Activated CD4-positive, alpha-beta T cell treated with anti-CD3 and anti-CD28 coated beads for 36 hours (primary cell): ENCODE measurements at regions not wholly inside any gene's neighbourhood (a gene's known extent, or its start where the extent isn't known, plus 50 kb on each side); places are given as distances from the start of the nearest gene placed in this dataset.

Source experiments
- ATAC-seq: fragments of 200-7000 bp; cut with Tn5 transposase; one replicate; pipeline ENCODE4 v1.10.0; 2021; ENCODE audit warnings: mild to moderate bottlenecking, moderate library complexity
- CTCF ChIA-PET: fragments of 350-600 bp; sonication (Branson Sonifier 250); formaldehyde crosslinking; loops from one replicate; lab custom pipeline; 2021; ENCODE audit warnings: antibody characterized with exemption; lab: Charles Lee
- POLR2A ChIA-PET: fragments of 350-600 bp; sonication (Branson Sonifier 250); formaldehyde crosslinking; loops from one replicate; lab custom pipeline; 2021; ENCODE audit warnings: antibody characterized with exemption, inconsistent platforms; lab: Charles Lee
- DNase-seq: peaks from one replicate; pipeline ENCODE4 v3.0.0-alpha.2; 2020
- H3K27ac Mint-ChIP-seq: one replicate; pipeline ENCODE4 v1.8.0; 2021; ENCODE audit warnings: mixed read lengths
- H3K27me3 Mint-ChIP-seq: one replicate; pipeline ENCODE4 v1.8.0; 2021; ENCODE audit warnings: mixed read lengths
- H3K36me3 Mint-ChIP-seq: one replicate; pipeline ENCODE4 v1.8.0; 2021; ENCODE audit warnings: low read depth, mixed read lengths
- H3K4me1 Mint-ChIP-seq: one replicate; pipeline ENCODE4 v1.8.0; 2021; ENCODE audit warnings: mixed read lengths
- H3K4me3 Mint-ChIP-seq: one replicate; pipeline ENCODE4 v1.8.0; 2021; ENCODE audit warnings: mild to moderate bottlenecking, moderate library complexity, mixed read lengths
- H3K9me3 Mint-ChIP-seq: one replicate; pipeline ENCODE4 v1.8.0; 2021; ENCODE audit warnings: low read depth, mixed read lengths
- intact Hi-C, 2 experiments: fragments of 100-400 bp; cut with DNase I in 1 of 2; cut with micrococcal nuclease in 1 of 2; formaldehyde crosslinking; loops; one replicate each; pipeline versions ENCODE4 v1.14.2 to v1.15.1; 2022 to 2024; cut with DNase I, micrococcal nuclease

DNA sequence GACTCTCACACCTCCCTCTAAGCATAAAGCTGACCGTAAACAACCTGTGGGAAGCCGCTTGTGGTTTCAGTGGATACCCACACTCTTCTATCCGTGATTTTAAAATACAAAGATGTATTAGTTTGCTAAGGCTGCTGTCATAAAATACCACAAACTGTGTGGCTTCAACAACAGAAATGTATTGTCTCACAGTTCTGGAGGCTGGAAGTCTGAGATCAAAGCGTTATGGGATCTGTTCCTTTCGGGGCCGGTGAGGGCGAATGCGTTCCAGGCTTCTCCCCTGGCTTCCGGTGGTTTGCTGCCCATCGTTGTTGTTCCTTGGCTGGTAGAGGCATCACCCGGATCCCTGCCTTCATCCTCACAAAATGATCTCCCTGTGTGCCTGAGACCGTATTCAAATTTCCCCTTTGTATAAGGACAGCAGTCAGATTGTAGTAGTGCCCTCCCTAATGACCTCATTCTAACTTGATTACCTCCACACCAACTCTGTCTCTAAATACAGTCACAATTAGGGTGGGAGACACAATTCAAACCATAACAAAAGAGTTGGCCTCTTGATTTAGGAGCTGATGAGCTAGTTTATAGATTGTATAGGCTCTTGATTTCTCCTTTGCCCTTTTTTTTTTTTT is 210.6 kb upstream of the SOX4 start:
- H3K9me3 Mint-ChIP-seq, result no peaks in the 10 kb centered on the region
- H3K27ac Mint-ChIP-seq, result no peak overlapping the region
- ATAC-seq (no peak), DNase-seq (no peak)
- peaks cover 3% of the 10 kb centered on the region for H3K27me3 Mint-ChIP-seq
- H3K4me3 Mint-ChIP-seq, result no peak overlapping the region
- intact Hi-C loops, result no loop called here
- POLR2A ChIA-PET, result no interaction called here
- H3K36me3 Mint-ChIP-seq, result no peaks in the 10 kb centered on the region
- no peaks in the 10 kb centered on the region for H3K4me1 Mint-ChIP-seq
- CTCF ChIA-PET, result interaction anchor here (0.6 kb wide), 2 partner anchors 13 to 17 kb away, joined by 3 read pairs; no protein-coding TSS in a partner anchor

DNA sequence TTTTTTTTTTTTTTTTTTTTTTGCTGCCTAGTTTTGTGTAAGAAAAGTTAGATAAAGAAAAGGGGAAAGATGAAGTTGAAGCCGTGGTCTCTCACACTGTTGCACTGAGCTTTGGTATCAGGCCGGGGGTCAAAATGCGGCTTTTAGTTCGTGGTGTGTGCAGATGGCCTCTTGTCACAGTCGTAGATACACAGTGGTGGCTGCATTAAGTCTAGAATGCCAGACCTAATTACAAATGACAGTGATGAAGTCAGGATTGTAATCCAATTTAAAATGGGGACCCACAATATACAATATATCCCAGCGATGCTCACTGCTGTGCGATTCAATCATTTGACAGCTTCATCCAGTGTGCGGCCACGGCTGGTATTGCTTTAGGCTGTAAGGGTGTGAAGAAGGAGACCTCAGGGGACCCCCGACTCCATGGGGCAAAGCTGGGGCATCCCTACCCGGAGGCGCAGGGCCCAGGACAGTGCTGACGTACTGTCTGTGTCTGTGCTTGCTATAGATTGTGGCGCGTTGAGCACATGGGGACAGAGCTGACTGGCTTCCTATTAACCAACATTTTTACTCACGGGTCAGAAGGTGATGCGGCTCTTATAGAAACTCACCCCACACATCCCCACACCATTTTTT is 210.0 kb upstream of the SOX4 start:
- H3K4me1 Mint-ChIP-seq, result no peaks in the 10 kb centered on the region
- ChIA-PET POLR2A (no interaction called here), CTCF (no interaction called here)
- H3K9me3 Mint-ChIP-seq, result no peaks in the 10 kb centered on the region
- H3K27ac Mint-ChIP-seq, result no peak overlapping the region
- H3K27me3 Mint-ChIP-seq, result peaks cover 3% of the 10 kb centered on the region
- DNase-seq, result no peak
- H3K36me3 Mint-ChIP-seq, result no peaks in the 10 kb centered on the region
- ATAC-seq, result no peak
- H3K4me3 Mint-ChIP-seq, result no peak overlapping the region
- intact Hi-C loops, result no loop called here

DNA sequence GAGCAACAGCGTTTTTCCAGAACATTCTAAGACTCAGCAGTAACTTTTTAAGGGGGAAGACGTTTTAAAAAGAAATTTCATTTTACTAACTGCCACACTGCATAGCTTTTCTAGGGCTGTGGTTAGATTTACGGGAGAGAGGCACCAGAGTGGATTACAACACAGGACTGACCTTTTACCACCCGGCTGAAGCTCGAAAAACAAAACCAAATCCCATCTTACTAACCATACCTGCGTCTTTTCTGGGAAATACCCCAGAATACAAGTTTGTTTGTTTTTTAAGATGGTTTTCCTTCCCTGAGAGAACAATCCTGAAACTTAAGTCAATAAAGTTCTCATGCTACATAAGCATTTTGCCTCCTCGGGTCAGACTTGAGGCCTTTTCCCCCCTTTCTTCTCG is 209.3 kb upstream of the SOX4 start:
- Mint-ChIP-seq H3K9me3 (no peaks in the 10 kb centered on the region), H3K27ac (no peak overlapping the region), H3K27me3 (peaks cover 3% of the 10 kb centered on the region), H3K4me3 (no peak overlapping the region), H3K4me1 (no peaks in the 10 kb centered on the region), H3K36me3 (no peaks in the 10 kb centered on the region)
- no peak for ATAC-seq
- no peak for DNase-seq
- ChIA-PET POLR2A (no interaction called here), CTCF (no interaction called here)
- intact Hi-C loops, result no loop called here

DNA sequence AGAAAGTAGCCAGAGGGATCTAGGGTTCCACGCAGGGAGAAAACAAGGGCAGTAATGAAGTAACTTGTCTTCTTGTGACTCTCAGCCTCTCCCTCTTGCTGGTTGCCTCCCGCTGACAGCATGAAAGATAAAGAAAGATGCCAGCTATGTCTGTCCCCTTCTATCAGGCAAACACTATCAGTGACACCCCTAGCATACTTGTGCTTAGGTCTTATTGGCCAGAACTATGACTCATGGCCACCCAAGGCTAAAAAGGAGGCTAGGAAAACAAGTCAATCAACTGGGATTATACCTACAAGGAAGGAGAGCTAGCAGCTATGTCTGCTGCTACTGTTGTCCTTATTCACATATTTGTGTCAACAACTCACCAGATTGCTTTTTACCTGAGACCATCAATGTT is 206.8 kb upstream of the SOX4 start:
- intact Hi-C loops, result no loop called here
- Mint-ChIP-seq H3K36me3 (no peaks in the 10 kb centered on the region), H3K4me3 (no peak overlapping the region), H3K27me3 (peaks cover 3% of the 10 kb centered on the region), H3K27ac (no peak overlapping the region), H3K9me3 (no peaks in the 10 kb centered on the region), H3K4me1 (no peaks in the 10 kb centered on the region)
- CTCF ChIA-PET, result no interaction called here
- POLR2A ChIA-PET, result no interaction called here
- DNase-seq (no peak), ATAC-seq (no peak)

DNA sequence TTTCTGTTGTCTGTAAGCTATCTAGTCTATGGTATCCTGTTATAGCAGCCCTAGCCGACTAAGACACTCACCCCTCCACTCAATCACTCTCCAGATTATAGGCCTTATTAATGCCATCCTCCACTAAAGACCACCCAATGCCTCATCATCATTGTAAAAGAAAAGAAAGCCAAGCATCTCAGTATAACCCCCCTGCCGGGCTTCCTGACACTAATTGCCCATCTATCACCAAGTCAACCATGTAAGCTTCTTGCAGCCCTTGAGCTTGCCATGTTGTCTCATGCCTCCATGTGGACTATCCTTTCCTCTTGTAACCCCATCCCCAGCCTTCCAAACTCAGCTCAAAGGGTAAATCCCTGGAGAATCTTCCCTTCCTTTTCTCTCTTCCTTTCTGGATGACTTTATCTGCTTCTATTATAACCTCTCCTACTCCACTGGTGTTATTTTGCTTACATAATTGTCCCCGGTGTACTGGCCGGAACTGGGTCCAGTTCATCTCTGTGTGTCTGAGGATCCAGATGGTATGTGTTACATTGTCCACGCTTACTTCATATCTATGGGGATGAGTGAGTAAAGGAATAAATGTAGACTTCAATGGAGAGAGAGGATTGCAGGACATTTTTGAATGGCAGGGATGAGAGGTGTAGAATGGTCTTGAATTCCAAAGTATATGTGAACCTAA is 202.9 kb upstream of the SOX4 start:
- H3K36me3 Mint-ChIP-seq, result no peaks in the 10 kb centered on the region
- no peak overlapping the region for H3K27ac Mint-ChIP-seq
- peaks cover 3% of the 10 kb centered on the region for H3K27me3 Mint-ChIP-seq
- no peak for DNase-seq
- ATAC-seq, result no peak
- H3K4me1 Mint-ChIP-seq, result no peaks in the 10 kb centered on the region
- ChIA-PET CTCF (no interaction called here), POLR2A (no interaction called here)
- no peak overlapping the region for H3K4me3 Mint-ChIP-seq
- intact Hi-C loops, result no loop called here
- H3K9me3 Mint-ChIP-seq, result no peaks in the 10 kb centered on the region

DNA sequence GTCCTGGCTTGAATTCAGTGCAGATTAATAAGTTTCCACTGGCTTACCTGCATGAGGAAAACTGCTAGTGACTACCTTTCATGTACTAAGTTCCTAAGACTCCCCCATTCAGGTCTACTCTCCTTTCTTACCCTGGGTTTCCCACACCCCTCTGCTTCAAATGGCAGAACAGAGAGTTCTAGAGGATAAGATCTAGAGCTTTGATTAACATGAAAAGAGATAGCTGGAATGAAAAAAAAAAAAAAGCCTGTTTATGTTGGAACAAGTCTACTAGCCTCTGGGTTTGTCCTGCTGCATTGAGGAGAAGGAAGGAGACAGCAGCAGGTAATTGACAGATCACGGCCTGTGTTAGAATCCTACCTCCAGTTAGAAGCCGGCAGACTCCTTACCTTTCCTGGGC is 201.4 kb upstream of the SOX4 start:
- H3K27me3 Mint-ChIP-seq, result peaks cover 2% of the 10 kb centered on the region
- H3K27ac Mint-ChIP-seq, result no peak overlapping the region
- DNase-seq, result no peak
- H3K4me1 Mint-ChIP-seq, result no peaks in the 10 kb centered on the region
- no peak overlapping the region for H3K4me3 Mint-ChIP-seq
- ChIA-PET POLR2A (no interaction called here), CTCF (no interaction called here)
- no peaks in the 10 kb centered on the region for H3K9me3 Mint-ChIP-seq
- no peak for ATAC-seq
- no peaks in the 10 kb centered on the region for H3K36me3 Mint-ChIP-seq
- intact Hi-C loops, result no loop called here

DNA sequence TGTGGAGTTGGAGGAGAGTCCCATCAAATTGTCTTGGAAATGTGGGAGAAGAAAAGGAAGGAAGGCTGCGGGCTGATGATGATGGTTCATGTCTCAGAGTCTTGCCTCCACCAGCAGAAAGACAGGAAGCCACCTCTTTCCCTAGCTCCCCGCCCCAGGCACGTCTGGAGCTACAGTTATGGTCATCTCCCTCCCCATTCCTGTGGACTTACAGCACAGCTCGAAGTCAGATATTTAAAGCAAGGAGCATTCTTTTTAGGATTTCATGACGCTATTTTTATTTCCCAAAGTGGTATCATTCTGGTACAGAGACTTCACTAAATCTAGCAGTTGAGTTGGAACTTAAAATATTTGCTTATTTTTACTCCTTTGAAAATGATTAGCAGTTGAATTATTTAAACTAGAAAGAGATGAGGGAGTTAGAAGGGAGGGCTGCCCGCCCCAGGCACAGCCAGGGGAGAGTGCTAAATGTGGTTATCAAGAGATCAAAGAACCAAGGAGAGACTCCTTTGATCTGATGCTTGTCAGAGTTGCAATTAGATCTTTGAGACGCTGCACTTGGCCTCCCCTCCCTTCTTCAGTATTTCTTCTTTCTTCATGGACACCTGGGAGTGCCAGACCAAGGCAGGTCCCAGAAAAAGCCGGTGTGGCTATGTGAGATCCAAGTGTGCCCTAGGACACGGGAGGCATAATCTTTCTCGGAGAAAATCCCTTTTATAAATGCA is 199.9 kb upstream of the SOX4 start:
- no peaks in the 10 kb centered on the region for H3K4me1 Mint-ChIP-seq
- H3K9me3 Mint-ChIP-seq, result no peaks in the 10 kb centered on the region
- ChIA-PET CTCF (no interaction called here), POLR2A (no interaction called here)
- intact Hi-C loops, result no loop called here
- H3K4me3 Mint-ChIP-seq, result no peak overlapping the region
- no peak for DNase-seq
- H3K27me3 Mint-ChIP-seq, result peaks cover 3% of the 10 kb centered on the region
- no peak for ATAC-seq
- no peaks in the 10 kb centered on the region for H3K36me3 Mint-ChIP-seq
- H3K27ac Mint-ChIP-seq, result no peak overlapping the region

GRCh38 chr6:21395121-21395520 is 198.4 kb upstream of the SOX4 start:
- CTCF ChIA-PET, result interaction anchor here (0.6 kb wide), 2 partner anchors 51 to 523 kb away, joined by 3 to 4 read pairs; no protein-coding TSS in a partner anchor
- peaks cover 6% of the 10 kb centered on the region for H3K27me3 Mint-ChIP-seq
- POLR2A ChIA-PET, result no interaction called here
- H3K9me3 Mint-ChIP-seq, result no peaks in the 10 kb centered on the region
- intact Hi-C loops, result no loop called here
- no peak for DNase-seq
- no peak for ATAC-seq
- H3K4me1 Mint-ChIP-seq, result no peaks in the 10 kb centered on the region
- no peak overlapping the region for H3K4me3 Mint-ChIP-seq
- H3K36me3 Mint-ChIP-seq, result no peaks in the 10 kb centered on the region
- H3K27ac Mint-ChIP-seq, result no peak overlapping the region

DNA sequence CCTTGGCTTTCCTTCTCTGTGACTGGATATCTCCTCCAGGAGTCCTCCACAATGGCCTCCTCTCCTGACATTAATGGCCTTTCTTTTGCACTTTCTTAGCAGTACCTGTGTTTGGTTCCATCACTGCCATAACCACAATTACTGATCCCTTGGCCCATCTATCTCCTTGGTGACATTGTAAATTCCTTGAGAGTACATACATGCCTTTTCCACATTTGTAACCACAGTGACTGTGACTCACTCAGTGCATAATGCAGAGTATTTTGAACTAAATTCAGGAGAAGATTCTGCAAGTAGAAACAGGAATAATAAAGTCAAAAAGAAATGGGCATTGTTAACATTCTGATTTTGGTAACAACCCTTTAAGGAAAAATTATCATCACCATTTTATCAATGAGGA is 197.2 kb upstream of the SOX4 start:
- H3K36me3 Mint-ChIP-seq, result no peaks in the 10 kb centered on the region
- ATAC-seq, result no peak
- intact Hi-C loops, result no loop called here
- H3K4me3 Mint-ChIP-seq, result no peak overlapping the region
- no peak overlapping the region for H3K27ac Mint-ChIP-seq
- no peaks in the 10 kb centered on the region for H3K9me3 Mint-ChIP-seq
- ChIA-PET POLR2A (no interaction called here), CTCF (no interaction called here)
- H3K27me3 Mint-ChIP-seq, result peaks cover 6% of the 10 kb centered on the region
- no peaks in the 10 kb centered on the region for H3K4me1 Mint-ChIP-seq
- no peak for DNase-seq

DNA sequence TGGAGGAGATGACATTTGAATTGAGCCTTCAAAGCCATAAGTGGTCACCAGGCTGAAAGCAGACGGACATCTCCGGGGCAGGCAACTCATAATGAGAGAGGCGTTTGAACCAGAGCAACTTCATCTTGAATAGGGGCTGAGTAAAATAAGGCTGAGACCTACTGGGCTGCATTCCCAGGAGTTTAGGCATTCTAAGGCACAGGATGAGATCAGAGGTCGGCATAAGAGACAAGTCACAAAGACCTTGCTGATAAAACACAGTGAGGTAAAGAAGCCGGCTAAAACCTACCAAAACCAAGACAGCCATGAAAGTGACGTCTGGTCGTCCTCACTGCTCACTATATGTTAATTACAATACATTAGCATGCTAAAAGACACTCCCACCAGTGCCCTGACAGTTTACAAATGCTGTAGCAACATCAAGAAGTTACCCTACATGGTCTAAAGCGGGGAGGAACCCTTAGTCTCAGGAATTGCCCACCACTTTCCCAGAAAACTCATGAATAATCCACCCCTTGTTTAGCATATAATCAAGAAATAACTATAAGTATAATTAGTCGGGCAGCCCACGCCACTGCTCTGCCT is 194.7 kb upstream of the SOX4 start:
- POLR2A ChIA-PET, result no interaction called here
- no peak overlapping the region for H3K4me3 Mint-ChIP-seq
- H3K27me3 Mint-ChIP-seq, result peaks cover 6% of the 10 kb centered on the region
- H3K4me1 Mint-ChIP-seq, result peaks cover 13% of the 10 kb centered on the region
- CTCF ChIA-PET, result no interaction called here
- no peak overlapping the region for H3K27ac Mint-ChIP-seq
- ATAC-seq, result no peak
- no peaks in the 10 kb centered on the region for H3K36me3 Mint-ChIP-seq
- no peaks in the 10 kb centered on the region for H3K9me3 Mint-ChIP-seq
- intact Hi-C loops, result no loop called here
- DNase-seq, result no peak

DNA sequence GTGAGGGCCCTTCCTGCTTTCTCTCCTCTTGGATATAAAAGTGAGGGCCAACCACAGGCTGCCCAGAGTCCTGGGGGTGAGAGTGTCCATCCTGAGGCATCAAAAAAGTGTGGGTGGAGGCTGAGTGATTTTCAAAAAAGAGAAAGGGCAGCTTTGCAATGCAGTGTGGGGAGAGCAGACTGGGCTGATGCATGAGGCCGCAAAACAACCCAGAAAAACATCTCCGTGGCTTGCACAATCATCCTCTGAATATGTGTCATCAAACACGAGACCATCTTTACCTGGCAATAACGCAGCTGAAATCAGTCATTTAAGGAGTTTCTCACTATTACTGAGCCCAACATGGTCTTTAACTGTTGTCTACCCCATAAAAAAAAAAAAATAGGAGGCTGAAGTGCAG is 191.2 kb upstream of the SOX4 start:
- Mint-ChIP-seq H3K36me3 (no peaks in the 10 kb centered on the region), H3K4me3 (no peak overlapping the region), H3K4me1 (peaks cover 13% of the 10 kb centered on the region), H3K9me3 (no peaks in the 10 kb centered on the region), H3K27me3 (peaks cover 4% of the 10 kb centered on the region), H3K27ac (no peak overlapping the region)
- intact Hi-C loops, result loop anchor here (1.0 to 2.0 kb wide), 3 partner anchors 36 to 860 kb away; no protein-coding TSS in a partner anchor
- CTCF ChIA-PET, result interaction anchor here (0.7 to 1.6 kb wide), 4 partner anchors 37 to 298 kb away, joined by 3 to 4 read pairs (median 3); no protein-coding TSS in a partner anchor
- DNase-seq, result peak; percentile 70
- POLR2A ChIA-PET, result no interaction called here
- ATAC-seq, result peak; percentile 96
